ENCODE measurements at regions not wholly inside any gene's neighbourhood (a gene's known extent, or its start where the extent isn't known, plus 50 kb on each side); places are given as distances from the start of the nearest gene placed in this dataset.

DNA sequence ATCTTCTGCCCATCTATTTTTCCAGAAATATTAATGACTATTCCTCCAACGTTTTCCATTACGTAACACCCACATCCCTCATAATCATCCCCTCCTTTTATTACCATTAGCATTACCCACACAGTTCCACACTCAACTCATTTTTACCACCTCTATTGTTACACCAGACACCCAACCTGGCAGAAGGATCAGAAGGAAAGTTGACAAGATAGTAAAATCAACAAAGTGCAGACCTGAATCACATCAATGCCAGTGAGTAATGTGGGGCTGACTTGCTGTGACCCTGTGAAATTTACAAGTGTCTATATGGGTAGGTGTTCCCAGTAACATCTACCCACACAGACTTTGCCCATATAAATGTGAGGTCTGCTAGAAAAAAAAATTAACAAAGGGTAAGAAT, 568.2 kb downstream of the MAFB start:
- DNase-seq: no peak

DNA sequence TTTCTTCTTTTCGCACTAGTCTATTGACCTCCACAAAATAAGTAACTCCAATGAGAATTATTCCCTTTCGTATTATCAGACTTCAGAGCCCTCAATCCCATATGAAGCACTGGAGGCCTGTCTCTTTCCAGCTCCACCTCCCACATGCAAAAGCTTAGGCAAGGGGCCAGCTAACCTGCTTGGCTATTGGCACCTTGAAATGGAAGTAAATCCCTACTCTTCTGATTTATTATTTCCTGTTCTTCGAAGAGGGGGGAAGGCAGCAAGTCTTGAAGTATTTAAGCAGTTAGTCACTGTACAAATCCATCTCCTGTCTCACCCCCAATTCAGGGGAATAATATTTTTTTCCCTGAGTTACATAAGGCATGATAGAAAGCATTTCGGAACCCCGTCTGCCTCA, 577.8 kb downstream of the MAFB start:
- no peak for DNase-seq

DNA sequence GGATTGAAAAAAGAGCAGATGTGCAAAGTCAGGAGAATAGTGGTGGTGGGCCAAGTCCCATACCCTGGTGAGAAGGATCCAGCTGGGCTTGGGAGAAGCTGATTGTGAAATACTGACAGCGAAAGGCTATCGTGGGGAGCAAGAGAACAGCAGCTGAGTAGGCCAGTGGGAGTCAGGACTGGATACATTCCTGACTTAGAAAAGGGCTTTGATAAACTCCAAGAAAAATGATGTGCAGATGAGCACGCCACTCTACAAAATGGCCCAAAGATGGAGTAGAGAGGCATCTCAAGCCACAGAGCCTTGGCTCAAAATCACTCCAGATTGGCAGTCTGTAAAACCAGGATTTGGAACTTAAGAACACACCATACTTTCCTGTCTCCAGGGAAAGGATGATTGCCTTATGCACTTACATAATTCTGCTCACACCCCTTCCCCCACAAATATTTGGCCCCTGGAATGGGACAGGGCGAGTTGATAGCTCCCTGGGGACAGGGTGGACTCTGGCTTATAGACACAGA, 578.7 kb downstream of the MAFB start:
- no peak for DNase-seq

DNA sequence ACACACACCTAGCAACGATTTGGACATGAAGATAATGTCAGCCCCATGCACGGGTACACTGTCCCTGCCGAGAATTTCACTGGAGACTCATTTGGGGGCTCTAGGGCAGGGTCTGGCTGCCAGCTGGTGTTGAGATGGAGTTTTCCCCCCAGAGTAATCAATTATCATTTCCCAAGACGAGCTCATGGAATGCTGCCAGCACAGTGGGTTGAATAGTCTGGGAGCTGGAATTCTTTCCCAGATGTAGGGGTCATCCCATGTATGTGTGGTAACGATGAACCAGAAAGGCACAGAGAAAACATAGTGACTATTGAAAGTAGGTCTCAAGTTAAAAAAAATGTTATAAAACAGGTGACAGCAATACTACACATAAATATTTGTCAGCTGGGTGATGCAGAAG, 579.9 kb downstream of the MAFB start:
- DNase-seq: no peak

DNA sequence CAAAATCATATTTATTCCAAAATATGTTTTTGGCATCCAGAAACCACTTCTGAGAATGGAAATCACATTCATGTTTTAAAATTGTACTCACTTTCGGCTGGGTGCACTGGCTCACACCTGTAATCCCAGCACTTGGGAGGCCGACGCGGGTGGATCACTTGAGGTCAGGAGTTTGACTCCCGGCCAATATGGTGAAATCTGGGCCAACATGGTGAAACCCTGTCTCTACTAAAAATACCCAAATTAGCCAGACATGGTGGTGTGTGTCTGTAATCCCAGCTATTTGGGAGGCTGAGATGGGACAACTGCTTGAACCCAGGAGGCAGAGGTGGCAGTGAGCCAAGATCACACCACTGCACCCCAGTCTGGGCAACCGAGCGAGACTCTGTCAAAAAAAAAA, 580.7 kb downstream of the MAFB start:
- no peak for DNase-seq

DNA sequence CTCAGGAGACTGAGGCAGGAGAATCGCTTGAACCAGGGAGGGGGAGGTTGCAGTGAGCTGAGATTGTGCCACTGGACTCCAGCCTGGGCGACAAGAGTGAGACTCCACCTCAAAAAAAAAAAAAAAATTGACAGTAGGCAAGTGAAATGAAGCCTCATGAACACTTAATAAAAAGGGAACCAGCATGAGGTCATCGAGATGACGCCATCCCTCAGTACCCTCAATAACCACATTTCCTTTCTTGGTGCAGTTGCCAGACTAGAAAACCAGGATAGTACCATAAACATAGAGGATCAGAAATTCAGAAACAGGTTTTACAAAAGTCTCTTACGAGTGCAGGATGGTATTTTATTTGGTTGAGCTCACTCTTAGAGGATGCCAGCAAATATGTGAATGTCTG, 584.1 kb downstream of the MAFB start:
- DNase-seq: no peak

DNA sequence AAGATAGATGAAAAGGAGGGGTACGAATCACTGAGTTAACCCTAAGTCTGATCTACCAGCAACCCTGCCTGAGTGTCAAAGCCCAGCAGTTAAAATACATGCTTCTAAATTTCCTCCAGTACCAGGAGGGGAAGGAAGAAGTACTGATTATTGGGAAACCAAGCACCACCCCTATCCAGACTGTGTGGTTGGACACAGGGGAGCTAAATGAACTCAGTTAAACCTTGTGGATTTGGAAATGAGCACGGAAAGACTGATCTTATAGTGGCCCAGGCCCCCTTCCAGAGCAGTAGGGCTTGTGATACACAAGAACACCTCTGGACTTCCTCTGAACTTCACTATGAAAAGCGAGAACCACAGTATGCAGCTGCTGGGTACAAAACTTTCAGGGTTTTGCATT, 585.6 kb downstream of the MAFB start:
- DNase-seq: no peak

DNA sequence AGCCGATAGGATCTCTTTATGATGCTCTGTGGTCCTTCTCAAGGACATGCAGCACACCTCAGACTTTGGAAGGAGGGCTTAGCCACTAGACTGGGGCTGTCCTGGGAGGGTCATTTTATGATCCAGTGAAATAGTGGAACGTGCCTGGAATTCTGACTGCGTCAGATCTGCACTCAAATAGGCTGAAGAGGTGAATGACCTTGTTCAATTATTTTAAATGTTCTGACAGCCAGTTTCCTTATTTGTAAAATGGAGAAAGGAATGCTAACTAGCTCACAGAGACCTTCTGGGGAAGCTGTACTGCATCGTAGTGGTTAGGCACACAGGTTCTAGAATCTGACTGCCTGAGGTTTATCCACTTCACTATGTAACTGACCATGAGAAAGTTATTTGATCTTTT, 587.5 kb downstream of the MAFB start:
- no peak for DNase-seq

DNA sequence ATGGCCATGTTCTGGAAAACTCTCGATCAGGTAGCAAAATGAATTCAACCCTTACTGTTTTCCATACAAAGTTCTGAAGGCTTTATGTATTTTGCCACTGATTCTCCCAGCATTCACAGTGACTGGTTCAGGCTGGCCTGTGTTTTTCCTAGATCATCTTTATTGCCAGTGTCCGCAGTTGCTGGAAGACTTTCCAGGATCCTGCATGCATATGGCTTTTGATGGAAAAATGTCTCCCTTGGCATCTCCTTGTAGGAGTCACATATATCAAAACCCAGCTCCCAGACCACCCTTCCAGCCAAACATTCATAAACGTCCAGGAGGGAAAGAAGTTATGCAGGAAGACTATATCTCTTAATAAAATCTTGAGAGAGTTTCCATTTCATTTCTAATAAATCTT, 588.8 kb downstream of the MAFB start:
- no peak for DNase-seq

DNA sequence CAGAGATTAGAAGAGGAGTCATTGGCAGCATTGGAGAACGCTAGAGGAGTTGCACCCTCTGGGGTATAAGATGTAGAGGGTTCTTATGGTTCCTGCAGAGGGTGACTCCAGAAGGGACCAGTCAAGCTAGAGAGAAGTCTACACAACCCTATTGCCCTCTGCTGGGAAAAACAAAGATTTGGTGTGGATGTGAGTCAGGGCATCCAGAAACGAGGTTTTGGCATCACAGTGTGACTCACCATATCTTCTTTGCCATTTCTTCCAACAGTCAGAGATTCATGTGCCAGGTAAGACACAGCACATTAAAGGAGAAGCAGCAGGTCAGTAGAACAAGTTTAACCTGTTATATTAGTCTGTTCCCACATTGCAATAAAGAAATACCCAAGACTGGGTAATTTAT, 598.8 kb downstream of the MAFB start:
- no peak for DNase-seq

DNA sequence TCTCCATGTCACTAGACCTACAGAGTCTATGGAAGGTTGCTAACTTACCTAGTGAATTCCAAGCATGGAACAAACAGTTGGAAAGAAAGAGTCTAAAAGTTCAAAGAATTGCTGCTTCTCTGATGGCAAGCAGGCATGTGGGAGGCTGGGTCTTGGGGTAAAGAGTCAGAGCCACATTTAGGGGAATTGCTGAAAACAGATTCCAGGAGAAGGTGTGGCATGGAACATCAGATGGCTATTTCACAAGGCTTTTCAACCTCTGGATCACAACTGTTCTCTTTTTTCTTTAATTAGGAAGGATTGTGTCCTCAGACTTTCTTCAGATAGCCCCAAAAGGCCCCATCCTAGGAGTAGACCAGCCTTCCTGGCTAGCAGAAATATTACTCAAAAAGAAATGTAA, 601.5 kb downstream of the MAFB start:
- DNase-seq: no peak

DNA sequence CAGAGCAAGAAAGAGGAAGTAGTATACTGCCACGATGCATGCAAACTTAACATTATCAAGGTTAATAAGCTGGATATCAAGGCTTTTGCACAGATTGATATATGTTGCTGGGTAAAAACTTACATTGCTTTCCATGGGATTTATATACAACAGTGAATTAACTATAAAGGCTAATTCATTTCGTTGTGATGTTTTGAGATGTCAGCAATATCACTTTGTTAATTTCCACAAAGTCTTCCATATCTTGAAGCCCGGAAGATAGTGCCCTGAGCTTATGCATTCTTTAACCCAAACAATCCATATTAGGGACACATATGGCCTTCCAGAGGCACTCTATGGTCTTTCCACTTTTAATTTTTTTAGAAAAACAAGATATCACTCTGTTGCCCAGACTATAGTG, 603.5 kb downstream of the MAFB start:
- DNase-seq: no peak

DNA sequence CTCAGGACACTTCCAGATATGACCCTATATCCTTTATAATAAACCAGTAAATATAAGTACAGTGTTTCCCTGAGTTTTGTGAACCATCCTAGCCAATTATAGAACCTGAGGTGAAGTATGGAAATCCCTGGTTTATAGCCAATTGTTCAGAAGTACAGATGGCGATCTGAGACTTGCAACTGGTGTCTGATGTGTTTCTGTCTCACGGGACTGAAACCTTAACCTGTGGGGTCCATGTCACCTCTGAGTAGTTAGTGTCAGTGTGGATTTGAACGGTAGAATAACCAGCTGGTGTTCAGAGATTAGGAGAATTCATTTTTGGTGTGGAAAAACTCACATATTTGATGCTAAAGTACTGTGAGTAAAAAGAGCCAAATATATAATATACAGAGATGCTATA, 606.6 kb downstream of the MAFB start:
- no peak for DNase-seq

DNA sequence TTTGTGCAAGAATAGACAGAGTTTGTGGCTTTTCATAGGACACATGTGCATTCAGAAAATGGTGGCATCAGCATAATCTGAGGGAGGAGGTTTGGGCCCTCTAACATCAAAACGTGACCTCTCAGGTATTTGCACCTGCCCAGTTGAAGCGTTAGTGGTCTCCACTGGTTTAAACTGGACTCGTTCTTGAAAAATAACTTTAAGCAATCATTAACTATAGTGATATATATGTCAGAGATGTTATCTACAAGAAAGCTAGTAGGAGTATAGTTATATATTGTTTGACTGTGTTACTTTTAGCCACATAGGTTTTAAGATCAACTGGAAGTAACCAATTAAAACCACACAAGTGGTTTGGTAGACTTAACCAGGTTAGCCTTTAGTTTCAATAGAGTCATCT, 607.4 kb downstream of the MAFB start:
- no peak for DNase-seq

DNA sequence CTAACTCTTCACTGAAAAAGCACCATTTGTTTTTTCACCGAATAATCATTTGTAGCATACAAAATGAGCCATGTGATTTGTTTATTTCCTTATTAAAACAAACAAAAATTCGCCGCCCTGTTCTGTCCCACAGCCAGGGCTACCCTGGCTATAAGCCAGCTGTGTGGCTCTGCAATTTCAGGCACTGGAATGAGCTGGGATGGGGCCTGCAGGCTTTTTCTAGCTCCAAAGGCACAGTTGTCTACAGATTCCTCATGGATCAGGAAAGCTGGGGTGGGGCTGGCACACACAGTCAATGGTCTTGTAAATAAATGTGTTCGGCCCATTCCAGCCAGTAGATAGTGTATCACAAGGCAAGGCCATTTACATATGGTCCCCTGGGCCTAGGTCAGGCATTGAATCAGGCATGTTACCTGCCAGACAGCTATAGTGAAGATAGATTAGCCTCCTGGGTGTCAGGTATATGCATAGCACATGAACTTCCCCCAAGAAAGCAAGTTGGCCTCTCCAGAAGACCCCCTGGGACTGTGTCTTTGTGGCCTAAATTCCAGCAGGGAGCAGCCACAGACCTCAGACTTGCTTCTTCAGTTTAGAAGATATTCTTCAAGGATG, 608.9 kb downstream of the MAFB start:
- no peak for DNase-seq

DNA sequence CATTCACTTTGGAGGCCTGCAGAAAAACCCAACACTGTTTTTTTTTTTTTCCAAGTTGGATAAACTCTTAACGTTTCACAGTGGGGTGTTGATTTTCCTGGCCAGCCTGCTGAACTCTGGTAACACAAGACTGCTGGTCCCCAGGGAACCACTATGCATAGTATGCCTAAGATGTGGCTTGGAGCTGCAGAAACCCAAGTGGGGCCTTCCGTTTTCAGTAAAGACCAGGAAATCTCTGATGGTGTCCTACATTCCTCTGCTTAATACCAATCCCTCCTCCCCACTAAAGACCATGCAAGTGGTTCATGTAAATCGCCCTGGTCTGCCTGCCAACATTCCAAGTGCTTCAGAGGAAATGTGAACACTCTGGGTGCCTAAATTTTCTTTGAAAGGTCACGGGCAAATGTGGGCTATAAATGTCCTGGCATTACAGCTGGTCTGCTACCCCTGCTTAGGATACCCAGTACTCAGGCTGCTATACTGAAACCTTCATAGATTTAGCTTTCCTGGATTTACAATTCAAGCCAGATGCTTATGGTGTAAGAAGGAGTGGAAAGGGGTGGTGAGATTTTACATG, 615.4 kb downstream of the MAFB start:
- peak; percentile 56 for DNase-seq

DNA sequence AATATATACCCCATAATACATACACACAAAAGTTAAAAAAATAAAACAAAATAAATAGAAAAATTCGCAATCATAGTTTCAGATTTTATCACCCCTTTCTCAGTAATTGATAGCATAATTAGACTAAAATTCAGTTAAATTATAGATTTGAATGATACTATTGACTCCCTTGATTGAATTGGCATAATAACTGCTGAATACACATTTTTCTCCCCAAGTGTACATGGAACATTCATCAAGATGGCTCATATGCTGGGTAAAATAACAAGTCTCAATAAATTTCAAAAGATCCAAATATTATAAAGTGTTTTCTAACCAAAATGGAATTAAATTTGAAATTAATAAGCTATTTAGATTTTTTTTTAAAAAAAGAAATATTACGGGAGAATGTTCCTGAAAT, 616.1 kb downstream of the MAFB start:
- no peak for DNase-seq

DNA sequence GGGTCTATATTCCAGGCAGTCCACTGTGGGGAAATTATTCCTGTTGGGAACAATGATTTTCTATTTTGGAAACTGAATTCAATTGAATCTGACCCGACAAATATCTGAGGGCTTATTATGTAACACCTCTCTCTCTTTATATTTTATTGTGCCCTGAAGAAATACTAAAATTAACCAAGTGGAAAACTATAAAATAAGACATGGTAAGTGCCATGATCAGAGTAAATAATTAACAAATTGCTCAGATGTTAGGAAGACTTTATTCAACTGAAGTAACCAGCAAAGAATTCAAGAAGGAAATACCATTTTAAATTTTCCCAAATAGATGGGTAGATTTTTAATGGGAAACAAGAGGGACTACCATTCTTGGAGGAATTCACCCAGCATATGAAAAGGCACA, 632.9 kb downstream of the MAFB start:
- no peak for DNase-seq

DNA sequence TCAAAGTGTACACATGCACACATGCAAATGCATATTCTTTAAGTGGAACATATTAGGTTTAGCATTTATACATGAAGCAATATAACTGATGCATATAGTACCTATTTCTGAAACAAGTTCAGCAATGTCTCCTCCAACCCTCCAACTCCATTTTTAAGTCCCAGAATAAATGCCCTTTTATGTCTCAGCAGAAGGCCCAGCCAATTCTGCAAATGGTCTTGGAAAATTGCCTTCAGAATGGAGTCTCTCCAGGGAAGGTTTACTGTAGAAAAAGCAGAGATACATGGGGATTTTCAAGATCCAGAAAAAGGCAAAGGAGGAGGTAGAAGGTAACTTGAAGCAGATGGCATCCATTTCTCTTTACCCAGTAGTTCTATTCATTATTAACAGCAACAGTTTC, 633.3 kb downstream of the MAFB start:
- no peak for DNase-seq

DNA sequence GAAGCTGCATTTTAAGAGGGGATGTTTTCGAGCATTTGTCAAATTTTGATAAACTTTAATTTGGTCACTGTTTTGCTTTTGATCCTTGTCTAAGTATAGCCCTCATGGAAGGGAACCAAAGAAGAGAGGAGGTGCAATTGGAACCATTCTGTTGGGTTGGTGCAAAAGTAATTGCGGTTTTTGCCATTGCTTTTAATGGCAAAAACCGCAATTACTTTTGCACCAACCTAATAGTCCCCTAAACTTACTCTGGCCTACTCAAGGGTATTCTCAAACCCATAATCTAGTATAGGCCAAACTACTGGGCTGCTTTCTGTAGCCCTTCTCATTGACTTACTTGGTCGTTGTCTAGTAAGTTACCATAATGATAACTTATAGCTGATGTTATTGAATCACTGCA, 634.7 kb downstream of the MAFB start:
- DNase-seq: no peak

DNA sequence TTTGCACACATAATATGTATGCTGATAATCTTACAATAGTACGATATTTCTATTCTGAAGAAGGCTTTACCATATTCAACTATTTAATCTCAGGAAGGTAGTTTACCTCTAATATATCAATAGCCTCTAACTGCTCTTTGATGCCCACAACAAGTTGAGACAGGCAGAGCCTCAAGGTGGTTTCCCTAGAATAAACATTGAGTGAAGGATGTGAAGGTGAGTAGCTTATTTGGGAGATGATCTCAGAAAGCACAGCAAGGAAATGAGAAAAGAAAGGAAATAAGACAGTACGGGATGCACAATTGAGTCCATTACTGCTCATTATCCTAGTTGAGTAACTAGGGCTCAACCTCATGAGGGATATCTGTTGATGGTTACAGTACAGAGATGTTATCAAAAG, 638.4 kb downstream of the MAFB start:
- no peak for DNase-seq

DNA sequence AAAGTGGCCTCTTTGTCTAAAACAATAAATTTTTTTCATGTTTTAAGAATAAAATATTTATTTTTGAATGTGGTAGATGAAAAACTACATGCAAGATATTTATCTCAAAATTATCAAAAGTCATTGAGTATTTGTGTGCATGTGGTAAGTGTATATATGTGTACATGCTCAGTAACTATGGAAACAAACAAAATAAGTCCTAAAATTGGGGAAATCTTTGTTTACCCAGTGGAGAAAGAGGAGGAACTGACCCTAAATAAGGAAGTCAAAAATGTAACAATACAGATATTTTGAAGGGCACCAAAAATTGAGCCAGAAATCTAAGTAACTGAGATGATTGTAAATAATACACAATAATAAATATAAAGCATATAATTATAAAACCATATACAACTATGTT, 639.2 kb downstream of the MAFB start:
- DNase-seq: no peak

DNA sequence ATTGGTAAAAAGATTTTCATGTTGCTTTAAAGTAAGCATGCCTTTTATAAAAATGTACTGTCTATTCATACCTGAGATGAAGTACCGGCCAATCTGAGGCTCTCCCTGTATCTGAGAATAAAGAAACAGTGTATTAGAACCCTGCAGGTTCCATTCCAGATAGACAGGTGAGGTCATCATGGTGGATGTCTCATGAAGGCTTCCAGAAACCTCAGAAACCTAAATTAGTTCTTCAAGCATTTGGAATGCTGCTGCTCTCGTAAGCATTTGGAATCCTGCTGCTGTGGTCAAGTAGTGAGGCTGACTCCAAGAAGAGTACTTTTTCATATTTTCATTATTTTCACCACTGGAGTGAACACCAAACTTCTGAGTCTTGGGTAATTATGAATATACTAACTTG, 642.3 kb downstream of the MAFB start:
- DNase-seq: peak; percentile 57

DNA sequence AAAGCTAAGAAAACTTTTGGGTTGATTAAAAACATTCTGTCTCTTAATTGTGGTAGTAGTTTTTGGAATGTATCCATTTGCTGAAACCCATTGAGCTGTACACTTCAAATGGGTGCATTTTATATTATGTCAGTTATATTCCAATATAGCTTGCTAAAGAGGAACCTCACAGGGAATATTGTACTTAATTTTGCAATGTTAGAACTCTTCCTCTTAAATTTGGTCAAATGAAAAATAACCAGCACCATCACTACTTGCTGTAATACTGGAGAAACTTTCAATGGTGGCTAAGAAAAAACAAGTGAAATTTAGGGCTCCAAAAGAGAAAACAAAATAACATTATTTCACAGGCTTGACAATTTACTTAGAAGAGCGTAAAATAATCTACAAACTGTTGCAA, 651.5 kb downstream of the MAFB start:
- DNase-seq: no peak

DNA sequence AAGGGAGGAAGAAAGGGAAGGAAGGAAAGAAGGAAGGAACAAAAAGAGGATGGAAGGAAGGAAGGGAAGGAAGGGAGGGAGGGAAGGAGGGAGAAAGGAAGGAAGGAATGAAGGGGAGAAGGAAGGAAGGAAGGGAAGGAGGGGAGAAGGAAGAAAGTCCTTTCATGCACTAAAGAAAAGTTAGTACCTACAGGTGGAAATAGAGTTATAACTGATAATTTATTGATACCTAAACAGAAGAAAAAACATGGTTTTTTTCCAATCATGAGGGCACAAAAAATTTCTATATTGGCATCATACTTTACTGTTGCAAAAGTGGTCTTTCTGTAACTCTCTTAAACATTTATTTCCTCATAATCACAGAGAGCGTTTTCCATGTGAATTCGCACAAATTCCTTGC, 659.4 kb downstream of the MAFB start:
- no peak for DNase-seq
